ENCODE measurements at regions not wholly inside any gene's neighbourhood (a gene's known extent, or its start where the extent isn't known, plus 50 kb on each side); places are given as distances from the start of the nearest gene placed in this dataset.
"Not testable (repeated sequence)": the region's sequence is repeated elsewhere in the genome, so short reads cannot be mapped to it uniquely, and the experiment has no call there.

DNA sequence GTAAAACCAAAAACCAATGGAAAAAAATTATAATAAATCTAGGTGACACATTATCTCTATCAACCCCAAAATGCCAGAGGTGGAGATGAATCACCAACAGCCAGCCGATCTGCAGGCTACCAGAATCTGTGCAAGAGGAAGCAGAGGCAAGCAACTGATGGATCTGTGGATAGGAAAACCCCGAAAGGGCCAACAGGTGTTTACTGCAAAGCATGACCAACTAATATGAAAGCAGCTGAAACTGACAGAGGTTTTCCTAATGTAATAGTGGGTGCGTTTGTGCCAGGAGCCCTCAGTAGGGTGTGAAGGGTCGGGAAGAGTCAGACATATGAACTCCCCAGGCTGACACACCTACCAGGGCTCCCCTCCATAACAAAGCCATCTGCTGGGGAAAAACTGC, 554.6 kb downstream of the RFC3 start:
- no peak overlapping the region for H3K27ac ChIP-seq (ENCODE audit: low read length)
- no peak overlapping the region for H3K4me3 ChIP-seq (ENCODE audit: low read depth in 1 of 2, low read length in 2 of 2)
- no peaks in the 10 kb centered on the region for H3K4me1 ChIP-seq (ENCODE audit: insufficient read depth, low read length)
- H3K9ac ChIP-seq (ENCODE audit: low read depth, low read length) = no peak overlapping the region
- H3K27me3 ChIP-seq (ENCODE audit: insufficient read depth, low read length, poor library complexity) = no peaks in the 10 kb centered on the region
- DNase-seq = no peak
- H3K4me2 ChIP-seq (ENCODE audit: insufficient read depth, low read length) = no peak overlapping the region
- H2AFZ ChIP-seq (ENCODE audit: low read depth, low read length) = no peak overlapping the region
- TF ChIP-seq, protein P1, sequence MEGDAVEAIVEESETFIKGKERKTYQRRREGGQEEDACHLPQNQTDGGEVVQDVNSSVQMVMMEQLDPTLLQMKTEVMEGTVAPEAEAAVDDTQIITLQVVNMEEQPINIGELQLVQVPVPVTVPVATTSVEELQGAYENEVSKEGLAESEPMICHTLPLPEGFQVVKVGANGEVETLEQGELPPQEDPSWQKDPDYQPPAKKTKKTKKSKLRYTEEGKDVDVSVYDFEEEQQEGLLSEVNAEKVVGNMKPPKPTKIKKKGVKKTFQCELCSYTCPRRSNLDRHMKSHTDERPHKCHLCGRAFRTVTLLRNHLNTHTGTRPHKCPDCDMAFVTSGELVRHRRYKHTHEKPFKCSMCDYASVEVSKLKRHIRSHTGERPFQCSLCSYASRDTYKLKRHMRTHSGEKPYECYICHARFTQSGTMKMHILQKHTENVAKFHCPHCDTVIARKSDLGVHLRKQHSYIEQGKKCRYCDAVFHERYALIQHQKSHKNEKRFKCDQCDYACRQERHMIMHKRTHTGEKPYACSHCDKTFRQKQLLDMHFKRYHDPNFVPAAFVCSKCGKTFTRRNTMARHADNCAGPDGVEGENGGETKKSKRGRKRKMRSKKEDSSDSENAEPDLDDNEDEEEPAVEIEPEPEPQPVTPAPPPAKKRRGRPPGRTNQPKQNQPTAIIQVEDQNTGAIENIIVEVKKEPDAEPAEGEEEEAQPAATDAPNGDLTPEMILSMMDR (IDR thresholded peaks at IDR 0.05; ENCODE audit: borderline replicate concordance, extremely low read depth, low read length, poor library complexity, severe bottlenecking) = no peak
- no peak for TF ChIP-seq EZH2 (IDR thresholded peaks at IDR 0.05; ENCODE audit: borderline replicate concordance, low read depth, low read length, severe bottlenecking)
- no peak for ATAC-seq (ENCODE audit: insufficient read depth, low read depth)
- no peaks in the 10 kb centered on the region for H3K79me2 ChIP-seq (ENCODE audit: insufficient read depth, low read length)
- no peaks in the 10 kb centered on the region for H4K20me1 ChIP-seq (ENCODE audit: insufficient read depth, low read length)
- H3K36me3 ChIP-seq (ENCODE audit: insufficient read depth, low read length) = no peaks in the 10 kb centered on the region
- H3K9me3 ChIP-seq (ENCODE audit: insufficient read depth, low read length, severe bottlenecking) = no peaks in the 10 kb centered on the region

DNA sequence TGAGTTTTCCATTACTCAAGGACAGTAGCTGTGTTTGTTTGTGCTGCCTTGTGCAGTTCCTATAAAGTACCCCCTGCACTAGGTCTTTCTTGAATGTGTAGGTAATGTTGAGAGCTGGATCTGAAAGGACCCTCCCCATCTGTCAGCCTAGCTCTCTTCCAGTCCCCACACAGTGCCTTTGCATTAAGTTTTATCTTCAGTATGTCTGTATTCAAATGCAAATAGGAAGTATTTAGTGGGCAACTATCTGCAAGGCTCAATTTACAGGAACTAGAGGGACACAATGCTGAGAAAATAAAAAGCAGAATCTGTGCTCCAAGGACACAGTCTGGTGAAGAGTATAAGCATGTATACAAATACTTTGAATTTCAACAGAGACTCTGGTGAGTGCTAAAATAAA, 558.5 kb downstream of the RFC3 start:
- H3K9me3 ChIP-seq (ENCODE audit: insufficient read depth, low read length, severe bottlenecking) = no peaks in the 10 kb centered on the region
- H3K27me3 ChIP-seq (ENCODE audit: insufficient read depth, low read length, poor library complexity) = no peaks in the 10 kb centered on the region
- no peaks in the 10 kb centered on the region for H4K20me1 ChIP-seq (ENCODE audit: insufficient read depth, low read length)
- no peak overlapping the region for H3K4me2 ChIP-seq (ENCODE audit: insufficient read depth, low read length)
- no peaks in the 10 kb centered on the region for H3K4me1 ChIP-seq (ENCODE audit: insufficient read depth, low read length)
- no peak overlapping the region for H2AFZ ChIP-seq (ENCODE audit: low read depth, low read length)
- H3K4me3 ChIP-seq (ENCODE audit: low read depth in 1 of 2, low read length in 2 of 2) = no peak overlapping the region
- H3K36me3 ChIP-seq (ENCODE audit: insufficient read depth, low read length) = no peaks in the 10 kb centered on the region
- TF ChIP-seq EZH2 (IDR thresholded peaks at IDR 0.05; ENCODE audit: borderline replicate concordance, low read depth, low read length, severe bottlenecking) = no peak
- TF ChIP-seq, protein P1 (IDR thresholded peaks at IDR 0.05; ENCODE audit: borderline replicate concordance, extremely low read depth, low read length, poor library complexity, severe bottlenecking) = no peak
- H3K27ac ChIP-seq (ENCODE audit: low read length) = no peak overlapping the region
- H3K79me2 ChIP-seq (ENCODE audit: insufficient read depth, low read length) = no peaks in the 10 kb centered on the region
- H3K9ac ChIP-seq (ENCODE audit: low read depth, low read length) = no peak overlapping the region
- DNase-seq (no peak), ATAC-seq (ENCODE audit: insufficient read depth, low read depth) (no peak)

DNA sequence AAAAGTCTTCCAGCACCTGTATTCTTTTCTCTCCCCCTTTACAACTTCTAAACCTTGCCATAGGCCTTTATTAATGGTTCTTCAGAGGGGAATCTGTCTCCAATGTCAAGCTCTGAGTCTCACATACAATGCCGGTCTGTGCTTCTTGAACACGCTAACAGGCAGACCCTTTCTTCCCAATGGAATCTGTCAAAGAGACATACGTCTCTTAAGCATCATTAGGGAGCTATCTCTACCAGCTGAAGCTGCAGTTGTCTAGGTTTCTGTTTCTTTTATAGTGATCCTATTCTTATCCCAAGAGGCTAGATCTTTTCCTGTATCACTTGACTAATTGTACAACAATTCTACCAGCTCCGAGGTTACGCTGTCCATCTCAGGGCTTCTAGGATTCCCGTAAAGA, 560.8 kb upstream of the NBEA start:
- DNase-seq = no peak
- H3K9ac ChIP-seq (ENCODE audit: low read depth, low read length) = no peak overlapping the region
- TF ChIP-seq EZH2 (IDR thresholded peaks at IDR 0.05; ENCODE audit: borderline replicate concordance, low read depth, low read length, severe bottlenecking) = no peak
- no peaks in the 10 kb centered on the region for H3K36me3 ChIP-seq (ENCODE audit: insufficient read depth, low read length)
- no peak overlapping the region for H3K27ac ChIP-seq (ENCODE audit: low read length)
- H3K4me1 ChIP-seq (ENCODE audit: insufficient read depth, low read length) = no peaks in the 10 kb centered on the region
- H3K79me2 ChIP-seq (ENCODE audit: insufficient read depth, low read length) = no peaks in the 10 kb centered on the region
- ATAC-seq (ENCODE audit: insufficient read depth, low read depth) = no peak
- no peak overlapping the region for H3K4me3 ChIP-seq (ENCODE audit: low read depth in 1 of 2, low read length in 2 of 2)
- no peaks in the 10 kb centered on the region for H3K9me3 ChIP-seq (ENCODE audit: insufficient read depth, low read length, severe bottlenecking)
- H3K4me2 ChIP-seq (ENCODE audit: insufficient read depth, low read length) = no peak overlapping the region
- no peaks in the 10 kb centered on the region for H3K27me3 ChIP-seq (ENCODE audit: insufficient read depth, low read length, poor library complexity)
- H4K20me1 ChIP-seq (ENCODE audit: insufficient read depth, low read length) = no peaks in the 10 kb centered on the region
- H2AFZ ChIP-seq (ENCODE audit: low read depth, low read length) = no peak overlapping the region

DNA sequence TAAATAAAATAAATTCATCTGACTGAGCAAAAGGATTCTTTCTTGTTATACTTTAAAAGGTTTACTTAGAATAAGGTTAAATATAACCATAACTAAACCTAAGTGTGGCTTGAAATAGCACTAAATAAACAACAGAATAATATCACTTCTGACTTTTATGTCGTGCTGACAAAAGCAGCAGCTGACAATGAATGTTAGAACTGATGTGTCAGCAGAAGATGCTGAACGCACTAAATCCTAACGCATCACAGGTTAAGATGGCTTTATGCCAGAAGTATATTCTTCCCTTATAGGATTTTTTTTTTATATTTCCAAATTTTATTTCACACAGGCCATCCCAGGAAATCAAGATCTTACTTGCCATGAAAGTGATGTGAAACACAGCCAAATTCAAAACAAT, 558.3 kb upstream of the NBEA start:
- no peak overlapping the region for H3K4me3 ChIP-seq (ENCODE audit: low read depth in 1 of 2, low read length in 2 of 2)
- H3K9ac ChIP-seq (ENCODE audit: low read depth, low read length) = no peak overlapping the region
- H2AFZ ChIP-seq (ENCODE audit: low read depth, low read length) = no peak overlapping the region
- H3K79me2 ChIP-seq (ENCODE audit: insufficient read depth, low read length) = no peaks in the 10 kb centered on the region
- no peaks in the 10 kb centered on the region for H4K20me1 ChIP-seq (ENCODE audit: insufficient read depth, low read length)
- TF ChIP-seq, protein P1 (IDR thresholded peaks at IDR 0.05; ENCODE audit: borderline replicate concordance, extremely low read depth, low read length, poor library complexity, severe bottlenecking) = no peak
- no peak for TF ChIP-seq EZH2 (IDR thresholded peaks at IDR 0.05; ENCODE audit: borderline replicate concordance, low read depth, low read length, severe bottlenecking)
- no peak overlapping the region for H3K4me2 ChIP-seq (ENCODE audit: insufficient read depth, low read length)
- no peaks in the 10 kb centered on the region for H3K36me3 ChIP-seq (ENCODE audit: insufficient read depth, low read length)
- no peaks in the 10 kb centered on the region for H3K4me1 ChIP-seq (ENCODE audit: insufficient read depth, low read length)
- ATAC-seq (ENCODE audit: insufficient read depth, low read depth) = no peak
- no peaks in the 10 kb centered on the region for H3K27me3 ChIP-seq (ENCODE audit: insufficient read depth, low read length, poor library complexity)
- H3K9me3 ChIP-seq (ENCODE audit: insufficient read depth, low read length, severe bottlenecking) = no peaks in the 10 kb centered on the region
- H3K27ac ChIP-seq (ENCODE audit: low read length) = no peak overlapping the region
- DNase-seq = no peak

DNA sequence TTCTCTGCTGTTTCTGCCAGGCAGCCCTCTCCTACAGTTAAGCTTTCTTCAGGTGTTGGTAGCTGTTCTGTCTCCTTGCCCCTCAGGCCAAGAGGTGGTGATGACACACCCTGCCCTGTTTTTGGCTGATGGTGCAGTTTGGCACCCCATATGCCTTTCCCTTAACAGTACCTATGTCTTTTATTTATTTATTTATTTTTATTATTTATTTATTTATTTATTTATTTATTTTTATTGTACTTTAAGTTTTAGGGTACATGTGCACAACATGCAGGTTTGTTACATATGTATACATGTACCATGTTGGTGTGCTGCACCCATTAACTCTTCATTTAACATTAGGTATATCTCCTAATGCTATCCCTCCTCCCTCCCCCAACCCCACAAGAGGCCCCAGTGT, 555.8 kb upstream of the NBEA start:
- H2AFZ ChIP-seq (ENCODE audit: low read depth, low read length); H3K9ac ChIP-seq (ENCODE audit: low read depth, low read length); H3K27ac ChIP-seq (ENCODE audit: low read length); H3K36me3 ChIP-seq (ENCODE audit: insufficient read depth, low read length); H4K20me1 ChIP-seq (ENCODE audit: insufficient read depth, low read length); H3K9me3 ChIP-seq (ENCODE audit: insufficient read depth, low read length, severe bottlenecking); H3K4me3 ChIP-seq (ENCODE audit: low read depth in 1 of 2, low read length in 2 of 2); H3K4me1 ChIP-seq (ENCODE audit: insufficient read depth, low read length); ATAC-seq (ENCODE audit: insufficient read depth, low read depth); H3K79me2 ChIP-seq (ENCODE audit: insufficient read depth, low read length); DNase-seq; H3K27me3 ChIP-seq (ENCODE audit: insufficient read depth, low read length, poor library complexity); H3K4me2 ChIP-seq (ENCODE audit: insufficient read depth, low read length): not testable (repeated sequence)

All from DND-41 (cell line).